Endothelial cell of umbilical vein (primary cell): ENCODE measurements at regions not wholly inside any gene's neighbourhood (a gene's known extent, or its start where the extent isn't known, plus 50 kb on each side); places are given as distances from the start of the nearest gene placed in this dataset.
"Not testable (repeated sequence)": the region's sequence is repeated elsewhere in the genome, so short reads cannot be mapped to it uniquely, and the experiment has no call there.

Experiments
- BruUV-seq: library from RNA; stranded (reverse); fragments of 400-500 nt; replicated peaks from 2 replicates; lab custom pipeline; 2021; lab: Mats Ljungman, UMichigan
- CTCF ChIA-PET: fragments of 300-600, 350-600 bp; sonication (Branson Sonifier 250); formaldehyde crosslinking; loops from one replicate; lab custom pipeline; 2021; ENCODE audit warnings: antibody characterized with exemption, inconsistent platforms; lab: Charles Lee
- POLR2A ChIA-PET: fragments of 300-600, 350-600 bp; sonication (Branson Sonifier 250); formaldehyde crosslinking; loops from one replicate; lab custom pipeline; 2021; ENCODE audit warnings: antibody characterized with exemption, inconsistent platforms; lab: Charles Lee
- DNase-seq: peaks from one replicate; pipeline ENCODE4 v3.0.0-alpha.2; 2011; ENCODE audit warnings: low read depth, low spot score
- FAIRE-seq: peaks from 2 replicates; lab custom pipeline; 2011; peaks lifted over from hg19 to GRCh38; lab: Jason Lieb, UNC
- H2AFZ ChIP-seq: 2 replicates; pipeline ENCODE4 v1.6.0; 2012; ENCODE audit warnings: low read depth, low read length, control low read depth, inconsistent platforms
- H3K27ac ChIP-seq: 2 replicates; pipeline ENCODE4 v1.5.1; 2011; ENCODE audit warnings: low read depth, mild to moderate bottlenecking, control low read depth, low read length, moderate library complexity; ENCODE audit not compliant: insufficient read depth
- H3K27me3 ChIP-seq, 2 experiments: 2 replicates each; pipeline versions ENCODE4 v1.6.0 to v1.6.1; 2011; ENCODE audit warnings: low read length in 2 of 2, mixed read lengths in 1 of 2; ENCODE audit not compliant: control insufficient read depth in 2 of 2, insufficient read depth in 2 of 2
- H3K36me3 ChIP-seq, 2 experiments: 2 replicates in 1 of 2; 3 replicates in 1 of 2; pipeline ENCODE4 v1.5.1; 2011; ENCODE audit warnings: low read length in 2 of 2, mild to moderate bottlenecking in 1 of 2, moderate library complexity in 1 of 2; ENCODE audit not compliant: control insufficient read depth in 2 of 2, insufficient read depth in 2 of 2; ENCODE audit errors: extremely low read depth in 1 of 2
- H3K4me1 ChIP-seq: 3 replicates; pipeline ENCODE4 v1.5.1; 2011; ENCODE audit warnings: mild to moderate bottlenecking, low read length; ENCODE audit not compliant: control insufficient read depth, insufficient read depth; ENCODE audit errors: extremely low read depth
- H3K4me2 ChIP-seq: 2 replicates; pipeline ENCODE4 v1.6.1; 2011; ENCODE audit warnings: low read length, control low read depth, mixed read lengths; ENCODE audit not compliant: insufficient read depth
- H3K4me3 ChIP-seq, 3 experiments: fragments of 200-600 bp in 1 of 3; sonication (generic), shearing (Covaris generic) in 1 of 3; replicated peaks in 1 of 3; 2 replicates each; pipeline ENCODE4 v1.5.1; 2011 to 2016; ENCODE audit warnings: control low read depth in 3 of 3, low read length in 3 of 3, mild to moderate bottlenecking in 2 of 3, inconsistent platforms in 1 of 3, low read depth in 1 of 3, moderate library complexity in 1 of 3; ENCODE audit not compliant: insufficient read depth in 1 of 3
- H3K79me2 ChIP-seq: 2 replicates; pipeline ENCODE4 v1.6.0; 2012; ENCODE audit warnings: low read length, inconsistent platforms; ENCODE audit not compliant: control insufficient read depth, insufficient read depth
- H3K9ac ChIP-seq: replicated peaks from 2 replicates; pipeline ENCODE3; 2011; ENCODE audit warnings: low read length, control low read depth; ENCODE audit not compliant: insufficient read depth; ENCODE audit errors: extremely low read depth
- H3K9me1 ChIP-seq: replicated peaks from 3 replicates; pipeline ENCODE4 v1.6.0; 2011; ENCODE audit warnings: mild to moderate bottlenecking, low read length; ENCODE audit not compliant: control insufficient read depth, insufficient read depth; ENCODE audit errors: extremely low read depth
- H3K9me3 ChIP-seq: replicated peaks from 2 replicates; pipeline ENCODE4 v1.5.1; 2012; ENCODE audit warnings: low read length, inconsistent platforms; ENCODE audit not compliant: control insufficient read depth, insufficient read depth
- H4K20me1 ChIP-seq: replicated peaks from 2 replicates; pipeline ENCODE3; 2011; ENCODE audit warnings: mild to moderate bottlenecking, low read length; ENCODE audit not compliant: control insufficient read depth, insufficient read depth; ENCODE audit errors: extremely low read depth
- CTCF ChIP-seq, 2 donors: IDR thresholded peaks; 1 replicate in 1 of 2; 2 replicates in 1 of 2; pipeline ENCODE4 v1.5.1; 2011; ENCODE audit warnings: low read length in 2 of 2, mild to moderate bottlenecking in 2 of 2, moderate library complexity in 2 of 2, control low read depth in 1 of 2, inconsistent platforms in 1 of 2, low read depth in 1 of 2; ENCODE audit not compliant: insufficient read depth in 1 of 2; ENCODE audit errors: extremely low read depth in 1 of 2
- EZH2 ChIP-seq: IDR thresholded peaks from 2 replicates; pipeline ENCODE4 v1.6.1; 2012; ENCODE audit warnings: borderline replicate concordance, low read depth, mild to moderate bottlenecking, moderate library complexity, low read length, inconsistent platforms; ENCODE audit not compliant: severe bottlenecking
- FOS ChIP-seq: IDR thresholded peaks from 2 replicates; pipeline ENCODE4 v1.6.1; 2011; ENCODE audit warnings: mild to moderate bottlenecking, low read length, moderate library complexity, borderline replicate concordance; ENCODE audit not compliant: insufficient read depth
- GATA2 ChIP-seq: IDR thresholded peaks from 2 replicates; pipeline ENCODE4 v1.7.0; 2011; ENCODE audit warnings: low read depth, mild to moderate bottlenecking, moderate library complexity, mixed read lengths, low read length; ENCODE audit not compliant: insufficient read length, insufficient read depth
- JUN ChIP-seq: IDR thresholded peaks from 2 replicates; pipeline ENCODE4 v1.6.1; 2011; ENCODE audit warnings: borderline replicate concordance, low read depth; ENCODE audit not compliant: insufficient read length, insufficient read depth
- MAX ChIP-seq: IDR thresholded peaks from 2 replicates; pipeline ENCODE4 v1.6.1; 2011; ENCODE audit not compliant: insufficient read depth, insufficient read length
- MYC ChIP-seq: IDR thresholded peaks from one replicate; pipeline ENCODE4 v1.6.1; 2011; ENCODE audit warnings: mild to moderate bottlenecking, low read depth, low read length
- POLR2A ChIP-seq: IDR thresholded peaks from 2 replicates; pipeline ENCODE4 v1.6.1; 2012; ENCODE audit warnings: low read depth, mild to moderate bottlenecking, control low read depth, low read length
- POLR2AphosphoS5 ChIP-seq: IDR thresholded peaks from 2 replicates; pipeline ENCODE4 v1.6.1; 2012; ENCODE audit warnings: low read depth, mild to moderate bottlenecking, control low read depth, low read length, moderate library complexity; ENCODE audit not compliant: insufficient read depth
- dilution Hi-C: fragments of 300-500 bp; cut with MboI; formaldehyde crosslinking; loops from one replicate; pipeline ENCODE4 v1.15.0; 2019; ENCODE audit warnings: low sequenced_read_pairs; ENCODE audit not compliant: extremely low pct_ligation_motif_present
- intact Hi-C: fragments of 100-400 bp; cut with micrococcal nuclease; formaldehyde crosslinking; loops from one replicate; pipeline ENCODE4 v1.10.0; 2022

- Histone ChIP-seq H3K9ac (no peak overlapping the region), H3K27me3 (no peaks in the 10 kb centered on the region), H4K20me1 (no peaks in the 10 kb centered on the region), H3K4me1 (no peaks in the 10 kb centered on the region), H3K9me1 (no peaks in the 10 kb centered on the region), H3K4me2 (no peak overlapping the region), H3K36me3 (no peaks in the 10 kb centered on the region), H3K9me3 (no peaks in the 10 kb centered on the region), H2AFZ (no peak overlapping the region), H3K79me2 (no peaks in the 10 kb centered on the region), H3K27ac (no peak overlapping the region), H3K4me3 (no peak overlapping the region)
- CTCF ChIA-PET = no interaction called here
- dilution Hi-C loops (no loop called here), intact Hi-C loops (no loop called here)
- no TSS peak for BruUV-seq
- POLR2A ChIA-PET = no interaction called here
- FAIRE-seq = no peak
- TF ChIP-seq POLR2A (no peak), GATA2 (no peak), MYC (no peak), FOS (no peak), CTCF (IDR thresholded peaks at IDR 0.05; ENCODE audit: extremely low read depth in 1 of 2, insufficient read depth in 1 of 2, low read depth in 1 of 2, low read length in 2 of 2) (no peak), MAX (no peak), POLR2AphosphoS5 (no peak), EZH2 (no peak), JUN (no peak)
- DNase-seq = no peak
These were observed 1470.3 kb upstream of the ACVR2A start for GRCh38 chr2:146374505-146374904.

GRCh38 chr2:146371364-146371763, 1473.5 kb upstream of the ACVR2A start:
- CTCF ChIA-PET, BruUV-seq, H3K79me2 ChIP-seq, H3K27me3 ChIP-seq, intact Hi-C loops, FAIRE-seq, H2AFZ ChIP-seq, H3K9me1 ChIP-seq, DNase-seq, H4K20me1 ChIP-seq, dilution Hi-C loops, H3K9me3 ChIP-seq, H3K36me3 ChIP-seq, POLR2A ChIA-PET, H3K4me3 ChIP-seq, H3K4me1 ChIP-seq, H3K4me2 ChIP-seq, H3K27ac ChIP-seq, H3K9ac ChIP-seq: not testable (repeated sequence)
